Lower lobe of right lung (tissue), 2 donors: ENCODE measurements at regions not wholly inside any gene's neighbourhood (a gene's known extent, or its start where the extent isn't known, plus 50 kb on each side); places are given as distances from the start of the nearest gene placed in this dataset.

ENCODE experiments used
- ATAC-seq, 2 donors: fragments of 200-7000 bp; cut with Tn5 transposase; one replicate each; pipeline ENCODE4 v1.9.1; 2020 to 2022; ENCODE audit warnings: mild to moderate bottlenecking in 2 of 2, moderate library complexity in 2 of 2
- DNase-seq: peaks from one replicate; pipeline ENCODE4 v3.0.0-alpha.2; 2020
- H3K27ac ChIP-seq: fragments of 200-600 bp; one replicate; pipeline ENCODE4 v1.8.0; 2022
- H3K27me3 ChIP-seq: fragments of 200-600 bp; one replicate; pipeline ENCODE4 v1.8.0; 2022; ENCODE audit warnings: low read depth
- H3K36me3 ChIP-seq: fragments of 200-600 bp; one replicate; pipeline ENCODE4 v1.8.0; 2022; ENCODE audit warnings: mild to moderate bottlenecking
- H3K4me1 ChIP-seq: fragments of 200-600 bp; one replicate; pipeline ENCODE4 v1.8.0; 2022
- H3K4me3 ChIP-seq: fragments of 200-600 bp; one replicate; pipeline ENCODE4 v1.8.0; 2022; ENCODE audit warnings: mild to moderate bottlenecking
- H3K9me3 ChIP-seq: fragments of 200-600 bp; one replicate; pipeline ENCODE4 v1.8.0; 2022
- CTCF ChIP-seq: fragments of 200-600 bp; IDR thresholded peaks from one replicate; pipeline ENCODE4 v1.8.0; 2022; ENCODE audit warnings: antibody characterized with exemption, mild to moderate bottlenecking
- intact Hi-C: fragments of 100-400 bp; cut with DNase I; formaldehyde crosslinking; loops from one replicate; pipeline ENCODE4 v1.11.0; 2022
- donor health status: DM: no; HTN: yes; CAD: no; lungs with severe emphysema.

- H3K27ac ChIP-seq: no peak overlapping the region
- no peaks in the 10 kb centered on the region for H3K9me3 ChIP-seq
- ATAC-seq (no peak), DNase-seq (no peak)
- intact Hi-C loops: no loop called here
- no peak overlapping the region for H3K4me3 ChIP-seq
- no peaks in the 10 kb centered on the region for H3K27me3 ChIP-seq
- TF ChIP-seq CTCF: no peak
- no peaks in the 10 kb centered on the region for H3K4me1 ChIP-seq
- H3K36me3 ChIP-seq: no peaks in the 10 kb centered on the region
Observed at GRCh38 chr5:24073107-24073506, 565.7 kb downstream of the PRDM9 start.

GRCh38 chr5:24080046-24080445, 564.7 kb downstream of the CDH10 start:
- H3K4me1 ChIP-seq: no peaks in the 10 kb centered on the region
- intact Hi-C loops: no loop called here
- H3K9me3 ChIP-seq: no peaks in the 10 kb centered on the region
- no peak overlapping the region for H3K27ac ChIP-seq
- DNase-seq (no peak), ATAC-seq (no peak)
- no peaks in the 10 kb centered on the region for H3K36me3 ChIP-seq
- no peak for TF ChIP-seq CTCF
- H3K27me3 ChIP-seq: no peaks in the 10 kb centered on the region
- no peak overlapping the region for H3K4me3 ChIP-seq

- Histone ChIP-seq H3K36me3 (no peaks in the 10 kb centered on the region), H3K9me3 (no peaks in the 10 kb centered on the region), H3K27ac (no peak overlapping the region), H3K27me3 (no peaks in the 10 kb centered on the region), H3K4me3 (no peak overlapping the region), H3K4me1 (no peaks in the 10 kb centered on the region)
- DNase-seq (no peak), ATAC-seq (no peak)
- TF ChIP-seq CTCF: no peak
- intact Hi-C loops: no loop called here
Observed at GRCh38 chr5:24094081-24094679, 550.6 kb downstream of the CDH10 start.

GRCh38 chr5:24102010-24102409, 542.8 kb downstream of the CDH10 start:
- Histone ChIP-seq H3K27me3 (no peaks in the 10 kb centered on the region), H3K4me3 (no peak overlapping the region), H3K9me3 (no peaks in the 10 kb centered on the region), H3K4me1 (no peaks in the 10 kb centered on the region), H3K36me3 (no peaks in the 10 kb centered on the region), H3K27ac (no peak overlapping the region)
- TF ChIP-seq CTCF: no peak
- ATAC-seq: no peak
- no peak for DNase-seq
- intact Hi-C loops: no loop called here

- Histone ChIP-seq H3K36me3 (no peaks in the 10 kb centered on the region), H3K4me1 (no peaks in the 10 kb centered on the region), H3K4me3 (no peak overlapping the region), H3K27ac (no peak overlapping the region), H3K9me3 (no peaks in the 10 kb centered on the region), H3K27me3 (no peaks in the 10 kb centered on the region)
- ATAC-seq: no peak
- no peak for TF ChIP-seq CTCF
- no peak for DNase-seq
- intact Hi-C loops: no loop called here
Observed at GRCh38 chr5:24103451-24104023, 541.2 kb downstream of the CDH10 start.
